ENCODE measurements at regions not wholly inside any gene's neighbourhood (a gene's known extent, or its start where the extent isn't known, plus 50 kb on each side); places are given as distances from the start of the nearest gene placed in this dataset.

DNA sequence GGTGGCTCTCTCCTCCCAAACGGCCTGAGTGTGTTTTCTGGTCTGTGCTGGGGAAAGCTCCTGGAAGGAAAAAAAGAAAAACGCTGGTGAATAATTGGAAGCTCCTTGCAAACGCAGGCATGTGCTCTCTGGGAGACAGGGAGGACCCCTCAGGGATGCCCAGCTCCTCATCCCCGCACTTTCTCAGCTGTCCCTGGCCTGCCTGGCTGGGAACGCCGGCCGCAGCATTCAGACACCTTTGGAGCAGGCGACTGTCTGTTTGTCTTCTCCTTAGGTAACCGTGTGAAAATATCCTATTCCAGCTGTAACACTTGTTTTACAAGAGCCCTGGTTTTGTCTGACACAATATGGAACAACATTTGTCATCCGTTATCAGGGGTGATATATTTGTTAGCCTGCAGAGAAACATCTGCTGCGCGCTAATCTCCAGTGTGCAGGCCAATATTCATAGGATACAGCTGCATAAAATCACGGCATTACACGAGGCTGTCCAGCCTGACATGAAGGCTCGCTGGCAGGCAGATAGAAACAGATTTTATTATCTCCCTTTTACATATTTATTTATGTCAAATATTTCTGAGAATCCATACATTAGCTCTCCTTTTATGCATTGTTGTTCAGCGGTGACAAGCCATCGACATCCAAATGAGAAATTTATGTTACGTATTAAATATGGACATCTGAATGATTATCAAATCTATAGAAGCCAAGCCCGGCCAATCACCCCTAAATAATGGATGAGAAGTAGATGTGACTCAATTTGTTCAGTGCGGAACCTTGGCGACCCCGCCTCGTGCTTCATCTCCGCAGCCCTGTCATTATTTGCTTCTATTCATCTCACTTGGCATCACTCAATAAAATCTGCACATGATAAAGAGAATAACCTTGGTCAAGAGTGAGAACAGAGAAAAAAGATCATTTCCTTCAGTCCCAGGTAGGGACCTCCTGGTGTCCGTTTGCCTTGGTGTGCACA is 675.1 kb upstream of the SALL3 start:
- no peak for DNase-seq

DNA sequence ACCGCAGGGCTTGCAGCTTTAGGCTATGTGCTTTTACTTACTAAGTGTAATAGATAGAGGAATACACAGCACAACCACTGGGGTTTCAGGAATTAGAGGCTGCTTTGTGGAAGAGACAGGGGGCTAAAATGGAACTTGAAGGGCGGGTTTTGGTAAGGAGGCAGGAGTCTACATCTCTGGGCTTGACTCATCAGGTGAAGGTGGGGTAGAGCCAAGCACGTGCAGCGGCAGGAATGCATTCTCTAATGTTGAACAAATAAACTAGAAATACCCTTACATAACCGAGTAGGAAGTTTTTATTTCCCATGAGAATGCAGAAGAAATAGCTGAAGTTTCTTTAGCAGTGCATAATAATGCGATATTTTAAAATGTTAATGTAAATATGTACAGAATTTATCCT is 673.8 kb upstream of the SALL3 start:
- DNase-seq = no peak

DNA sequence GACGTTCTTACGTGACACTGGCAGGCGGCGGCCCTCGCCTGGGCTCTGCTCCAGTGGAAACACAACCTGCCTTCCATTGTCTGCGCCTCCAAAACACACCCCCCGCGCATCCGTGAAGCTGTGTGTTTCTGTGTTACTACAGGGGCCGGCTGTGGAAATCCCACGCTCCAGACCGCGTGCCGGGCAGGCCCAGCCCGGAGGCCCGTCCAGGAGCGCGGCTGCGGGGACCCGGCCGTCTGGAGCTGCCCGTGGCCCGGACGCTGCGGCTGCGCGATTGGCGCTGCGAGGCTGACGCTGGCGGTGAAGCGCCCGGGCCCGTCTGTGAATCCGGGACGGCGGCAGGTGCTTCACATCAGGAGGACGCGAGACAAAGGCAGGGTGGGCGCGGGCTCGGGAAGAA is 670.3 kb upstream of the SALL3 start:
- DNase-seq = no peak

DNA sequence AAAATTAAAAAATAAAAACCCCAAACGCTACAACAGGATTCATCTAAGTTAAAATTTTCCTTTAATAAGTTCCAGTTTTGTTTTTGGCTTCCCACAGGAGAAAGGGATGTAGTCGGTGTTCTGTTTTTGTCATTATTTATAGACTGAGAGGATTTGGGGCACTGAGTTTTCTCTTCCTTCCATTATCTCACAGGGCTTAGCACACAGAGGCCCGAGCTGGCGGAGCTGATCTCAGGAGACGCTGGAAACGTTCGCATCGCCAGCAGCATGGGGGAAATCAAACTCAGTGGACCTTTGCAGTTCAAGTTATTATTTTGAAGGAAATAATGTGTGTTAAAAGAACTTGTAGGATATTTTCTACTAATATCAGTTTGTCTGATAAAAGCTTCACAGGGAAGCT is 669.7 kb upstream of the SALL3 start:
- DNase-seq = no peak

DNA sequence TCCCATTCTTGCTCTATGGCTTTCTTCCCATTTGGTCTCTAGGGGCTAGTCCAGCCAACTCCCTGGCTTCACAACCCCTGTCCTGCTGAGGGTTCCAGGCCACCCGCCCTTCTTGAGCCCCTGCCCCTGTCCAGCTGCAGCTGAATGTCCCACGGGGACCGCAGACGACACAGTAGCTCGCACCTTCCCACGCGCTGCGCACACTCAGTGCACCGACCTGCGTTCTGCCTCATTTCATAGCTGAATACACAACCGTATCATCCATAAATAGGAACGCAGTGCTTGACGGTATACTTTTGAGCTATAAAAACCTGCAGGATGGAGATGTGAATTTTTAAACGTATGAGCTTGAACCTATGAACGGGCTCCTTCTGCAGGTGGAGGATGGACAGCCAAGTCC is 660.4 kb upstream of the SALL3 start:
- no peak for DNase-seq

DNA sequence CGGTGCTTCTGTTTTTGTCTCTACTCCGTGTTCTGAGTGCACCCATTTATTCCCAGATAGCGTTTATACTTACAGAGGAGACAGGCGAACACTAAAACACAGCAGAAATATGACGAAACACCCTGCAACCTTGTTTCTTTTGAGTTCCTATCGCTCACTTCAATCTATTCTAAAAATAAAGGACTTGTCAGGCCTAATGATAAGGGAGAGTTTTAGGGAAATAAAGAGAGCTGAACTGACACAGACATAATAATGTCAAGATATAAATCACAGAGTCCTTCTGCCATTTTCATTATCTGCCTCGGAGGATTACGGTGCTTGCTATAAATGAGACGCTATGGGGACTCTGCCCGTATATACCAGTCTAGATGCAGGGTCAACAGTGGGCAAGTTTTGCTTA is 659.7 kb upstream of the SALL3 start:
- no peak for DNase-seq

DNA sequence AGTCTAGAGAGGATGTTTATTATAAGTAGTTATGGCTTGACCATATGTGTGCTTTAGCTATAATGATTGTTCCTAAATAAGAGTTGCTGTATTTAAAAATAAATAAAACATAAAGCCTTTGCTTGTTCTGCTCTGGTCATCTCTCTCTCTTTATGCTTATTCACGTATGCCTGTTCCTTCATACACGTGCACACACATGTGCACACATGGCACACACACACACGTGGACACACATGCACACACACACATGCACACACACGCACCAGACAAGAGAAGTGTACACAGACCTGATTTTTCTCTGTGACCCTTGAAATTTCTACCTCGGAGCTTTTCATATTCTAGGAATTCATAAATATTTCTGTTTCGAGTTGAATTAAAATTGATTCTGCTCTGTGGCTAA is 658.2 kb upstream of the SALL3 start:
- no peak for DNase-seq

DNA sequence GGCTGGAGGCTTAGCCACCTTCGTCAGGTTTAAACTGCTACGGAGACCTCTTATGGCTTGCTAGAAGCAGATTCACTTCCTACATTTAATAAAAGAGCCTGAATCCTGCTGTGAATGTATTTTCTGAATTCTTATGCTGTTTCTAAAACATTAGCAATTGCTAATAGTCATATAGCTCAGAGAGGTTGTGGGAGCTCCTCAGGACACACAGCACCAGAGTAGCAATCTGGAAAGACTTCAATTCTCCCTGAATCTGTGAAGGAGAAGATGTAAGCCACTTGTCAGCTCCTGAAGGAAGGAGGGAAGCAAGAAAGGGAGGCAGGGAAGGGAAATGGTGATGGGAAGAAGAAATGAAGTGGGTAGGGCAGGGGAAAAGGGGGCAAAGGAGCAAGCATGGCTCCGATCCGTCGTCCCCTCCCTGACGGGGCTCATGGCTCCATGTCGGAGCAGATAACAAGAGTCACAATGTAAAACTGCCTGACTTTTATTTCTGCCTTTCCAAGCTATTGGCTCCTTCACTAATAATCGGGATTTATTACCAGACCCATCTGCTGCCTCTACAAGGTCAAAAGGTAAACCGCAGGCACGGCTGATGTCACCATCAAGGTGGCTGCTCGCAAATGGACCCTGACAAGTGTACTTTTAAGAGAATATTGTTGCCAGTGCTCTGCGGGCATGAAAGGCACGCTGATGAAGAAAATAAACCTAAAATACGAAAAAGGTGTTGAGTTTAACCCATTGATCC is 656.0 kb upstream of the SALL3 start:
- no peak for DNase-seq

DNA sequence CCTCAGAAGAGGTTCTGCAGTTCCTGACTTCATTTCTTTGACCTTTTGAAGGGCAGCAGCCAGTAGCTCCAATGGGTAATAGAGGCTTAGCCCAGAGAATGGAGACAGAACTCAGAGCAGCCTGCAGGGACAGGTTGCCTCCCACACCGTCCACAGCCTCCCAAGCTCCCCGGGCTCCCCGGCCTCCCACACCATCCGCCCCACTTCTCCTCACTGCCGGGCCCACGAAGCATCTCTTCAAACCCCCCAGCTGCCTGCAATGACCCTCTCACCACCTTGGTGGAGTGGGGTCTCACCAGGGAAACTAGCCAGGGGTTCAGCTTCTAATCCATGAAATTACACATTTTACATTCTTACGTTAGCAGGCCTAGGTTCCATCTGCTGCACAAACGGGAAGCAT is 652.0 kb upstream of the SALL3 start:
- no peak for DNase-seq

DNA sequence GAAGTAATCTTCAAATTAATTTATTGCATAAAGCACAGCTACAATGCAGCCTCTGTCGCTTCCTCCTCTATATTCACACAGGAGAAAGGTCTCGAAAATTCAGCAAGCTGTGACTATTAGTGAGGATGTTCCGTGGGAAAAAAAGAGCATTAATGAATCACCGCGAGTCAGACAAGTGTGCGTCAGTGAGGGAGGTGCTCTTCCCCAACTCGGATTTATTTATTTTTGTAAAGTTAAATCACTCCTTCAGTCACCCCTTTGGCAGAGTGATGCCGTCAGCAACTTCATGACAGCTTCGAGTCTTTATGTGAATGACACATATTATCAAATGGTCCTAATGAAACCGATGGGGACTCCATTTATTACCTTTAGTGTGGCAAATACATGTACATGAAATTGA is 648.9 kb upstream of the SALL3 start:
- DNase-seq = no peak

DNA sequence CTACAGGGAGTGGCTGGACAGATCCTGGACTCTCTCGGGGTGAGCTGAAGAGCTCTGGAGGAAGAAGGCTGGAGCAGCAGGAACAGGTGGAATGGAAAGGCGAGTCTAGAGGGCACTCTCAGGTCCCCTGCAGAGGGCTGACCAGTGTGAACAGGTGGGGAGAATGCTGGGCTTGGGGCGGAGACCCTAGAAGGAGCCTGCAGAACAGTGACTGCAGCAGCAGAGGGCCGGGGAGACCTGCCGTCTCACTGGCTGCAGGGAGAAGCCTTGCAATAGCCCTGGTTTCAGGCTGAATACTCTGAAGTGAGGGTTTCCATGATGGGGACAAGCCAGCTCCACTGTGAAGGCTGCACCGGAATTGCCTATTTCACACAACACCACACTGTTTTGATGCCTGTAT is 626.7 kb upstream of the SALL3 start:
- no peak for DNase-seq

DNA sequence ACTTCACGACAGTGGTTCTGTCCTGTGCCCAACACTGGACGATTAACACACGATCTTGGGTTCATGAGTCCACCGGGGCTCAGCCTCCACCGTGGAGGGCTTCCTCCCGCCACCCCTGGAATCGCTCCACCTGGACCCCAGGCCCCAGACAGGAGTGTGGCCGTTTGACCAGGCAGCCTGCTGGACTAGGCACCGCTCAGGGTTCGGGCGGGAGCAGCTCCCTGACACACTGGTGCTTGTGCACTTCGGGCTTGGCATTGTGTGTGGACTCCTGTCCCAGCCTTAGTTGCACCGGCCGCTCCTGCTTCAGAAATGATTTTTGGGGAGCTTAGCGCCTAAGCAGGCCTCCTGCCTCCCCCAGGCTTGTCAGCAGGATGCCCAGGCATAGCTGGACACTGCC is 617.4 kb upstream of the SALL3 start:
- no peak for DNase-seq

DNA sequence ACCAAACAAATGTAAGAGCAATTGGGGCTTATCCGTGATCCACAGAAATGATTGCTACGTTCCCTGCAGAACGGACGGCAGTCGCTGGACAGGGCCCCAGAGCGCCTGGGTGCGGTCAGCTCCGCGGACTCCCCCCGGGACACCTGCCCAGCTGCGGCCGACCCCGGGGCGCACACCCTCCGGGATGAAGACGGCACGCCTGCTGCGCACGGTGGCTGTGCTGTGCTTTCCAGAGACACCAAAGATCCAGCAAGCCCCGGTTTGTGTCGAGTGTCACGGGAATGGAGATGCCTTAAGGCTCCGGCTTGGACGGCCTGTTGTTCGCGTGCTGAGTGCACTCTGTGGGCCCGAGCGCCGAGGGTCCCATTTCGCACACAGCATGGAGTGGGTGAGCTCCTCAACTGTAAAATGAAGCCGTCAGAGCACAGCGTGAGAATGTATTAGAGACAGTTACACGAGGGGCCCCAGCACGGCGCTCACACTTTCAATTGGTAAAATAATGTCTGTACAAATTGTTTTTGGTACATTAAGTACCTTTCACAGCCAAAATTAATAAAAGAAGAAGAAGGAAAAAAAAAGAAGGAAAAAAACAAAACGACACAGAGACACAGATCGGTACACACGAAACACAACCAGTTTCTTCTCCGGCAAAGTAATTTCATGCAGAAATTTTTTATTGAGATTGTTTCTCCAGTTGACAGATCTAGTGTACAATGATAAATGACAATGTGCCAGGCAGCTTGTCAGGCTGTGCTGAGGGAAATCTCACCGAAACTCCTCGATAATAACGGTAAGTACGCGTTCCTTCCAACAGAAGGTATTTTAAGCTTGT is 615.8 kb upstream of the SALL3 start:
- no peak for DNase-seq

DNA sequence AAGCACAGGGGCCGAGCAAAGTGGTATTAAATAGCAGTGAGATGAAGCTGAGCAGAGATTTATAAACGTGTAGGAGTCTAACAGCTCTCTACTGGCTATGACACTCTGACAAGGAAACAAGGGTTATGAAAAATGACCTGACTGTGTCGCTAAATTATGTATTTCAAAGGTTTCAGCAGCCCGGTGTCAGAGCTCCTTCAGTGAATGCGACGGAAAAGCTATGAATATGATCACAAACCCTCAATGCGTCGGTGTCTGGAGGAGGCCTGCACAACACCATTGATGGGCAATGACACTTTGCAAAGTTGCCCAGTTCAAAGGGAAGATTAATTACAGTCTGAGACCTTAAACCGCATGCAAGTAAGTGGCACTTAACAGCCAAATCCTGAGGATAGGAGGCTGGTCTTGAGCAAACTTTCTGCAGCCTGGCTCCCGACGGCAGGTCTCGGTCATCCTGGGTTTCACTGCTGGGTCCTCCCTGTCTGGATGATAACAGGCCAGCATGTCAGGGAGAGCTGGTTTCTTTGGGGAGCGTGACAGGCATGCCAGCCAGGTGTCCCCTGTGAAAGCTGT is 615.1 kb upstream of the SALL3 start:
- DNase-seq = no peak

DNA sequence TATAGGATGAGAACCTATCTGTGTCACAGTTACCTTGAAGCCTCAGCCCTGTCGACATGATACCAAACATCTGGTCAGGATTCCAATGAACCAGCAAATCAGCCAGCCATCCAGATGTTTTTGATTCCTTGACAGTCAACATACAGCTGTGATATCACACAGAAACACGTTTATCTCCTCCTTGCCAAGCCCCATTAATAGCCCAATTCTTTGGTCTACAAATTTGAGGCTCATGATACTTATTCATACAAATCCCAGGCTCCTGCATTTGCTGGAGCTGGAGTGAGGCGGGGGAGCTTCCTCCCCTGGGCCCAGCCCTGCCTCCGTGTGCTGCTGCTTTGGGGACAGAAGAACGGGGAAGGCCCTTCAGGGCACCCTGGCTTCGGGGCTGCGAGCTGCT is 611.6 kb upstream of the SALL3 start:
- DNase-seq = no peak

DNA sequence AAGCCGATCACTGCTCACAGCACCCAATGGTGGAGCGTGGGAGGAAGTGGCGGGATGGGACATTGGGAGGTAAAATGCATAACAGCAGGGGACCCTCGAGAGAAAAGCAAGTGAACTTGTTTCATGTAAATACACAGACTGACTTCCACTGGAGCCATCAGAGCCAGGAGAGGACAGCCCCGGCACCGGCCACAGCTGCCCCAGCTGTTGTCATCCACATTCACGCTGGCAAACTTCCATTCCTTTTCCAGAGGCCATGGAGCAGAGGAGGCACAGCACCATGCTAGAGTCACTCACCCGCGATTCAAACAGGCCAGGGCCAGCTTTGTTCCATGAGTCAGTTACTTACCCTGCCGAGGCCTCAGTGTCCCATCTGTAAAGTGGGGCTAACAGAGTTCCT is 610.9 kb upstream of the SALL3 start:
- DNase-seq = no peak

DNA sequence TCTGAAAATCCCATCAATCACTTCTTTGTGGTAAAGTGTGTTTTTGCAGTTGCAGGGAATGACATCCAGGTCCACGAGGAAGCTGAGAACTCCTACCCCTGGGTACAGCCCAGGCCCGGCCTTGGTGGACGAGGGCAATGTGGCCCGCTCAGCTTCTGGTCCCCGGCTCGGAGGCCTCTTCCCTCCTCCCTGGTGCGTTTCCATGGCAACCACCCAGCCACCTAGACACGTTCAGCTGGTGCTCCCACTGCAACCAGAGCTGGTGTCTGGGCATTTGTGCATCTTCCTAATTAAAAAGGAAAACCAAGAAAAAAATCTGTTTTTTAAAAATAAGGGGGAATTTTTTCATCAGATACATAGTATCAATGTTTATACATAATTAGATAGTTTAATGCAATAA is 603.6 kb upstream of the SALL3 start:
- DNase-seq = no peak

DNA sequence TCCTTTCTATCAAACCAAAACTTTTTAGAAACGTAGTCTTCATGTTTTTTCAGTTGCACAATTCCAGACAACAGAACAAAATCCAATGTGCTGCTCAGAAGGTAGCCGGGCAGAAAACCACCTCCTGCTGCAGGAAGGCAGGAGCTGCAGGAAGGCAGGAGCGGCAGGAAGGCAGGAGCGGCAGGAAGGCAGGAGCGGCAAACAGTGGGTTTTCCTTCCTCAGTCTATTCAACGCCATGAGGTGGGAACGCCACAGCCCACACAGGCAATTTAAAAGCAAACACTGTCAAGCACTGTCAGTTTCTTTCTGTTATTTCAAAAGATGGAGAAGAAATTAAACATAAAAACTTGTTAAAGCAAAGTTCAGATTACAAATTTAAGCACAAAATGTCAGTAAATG is 601.2 kb upstream of the SALL3 start:
- no peak for DNase-seq

DNA sequence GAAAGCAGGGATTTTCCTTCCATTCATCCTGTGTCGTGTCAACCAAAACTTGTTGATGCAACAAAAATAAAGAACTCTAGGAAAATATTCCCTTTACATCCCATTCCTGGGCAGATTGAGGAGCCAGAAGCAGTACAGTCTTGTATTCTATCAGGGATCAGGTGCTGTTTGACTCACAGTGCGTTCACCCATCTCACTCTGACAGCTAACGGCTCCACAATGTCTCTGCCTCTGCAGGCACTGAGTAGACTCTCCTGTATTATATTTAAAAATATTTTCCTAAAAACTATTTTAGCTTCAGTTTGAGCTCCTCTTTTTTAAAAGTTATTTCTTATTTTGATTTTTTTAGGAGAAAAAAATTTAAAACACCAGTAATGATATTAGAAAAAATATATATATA is 600.6 kb upstream of the SALL3 start:
- no peak for DNase-seq

DNA sequence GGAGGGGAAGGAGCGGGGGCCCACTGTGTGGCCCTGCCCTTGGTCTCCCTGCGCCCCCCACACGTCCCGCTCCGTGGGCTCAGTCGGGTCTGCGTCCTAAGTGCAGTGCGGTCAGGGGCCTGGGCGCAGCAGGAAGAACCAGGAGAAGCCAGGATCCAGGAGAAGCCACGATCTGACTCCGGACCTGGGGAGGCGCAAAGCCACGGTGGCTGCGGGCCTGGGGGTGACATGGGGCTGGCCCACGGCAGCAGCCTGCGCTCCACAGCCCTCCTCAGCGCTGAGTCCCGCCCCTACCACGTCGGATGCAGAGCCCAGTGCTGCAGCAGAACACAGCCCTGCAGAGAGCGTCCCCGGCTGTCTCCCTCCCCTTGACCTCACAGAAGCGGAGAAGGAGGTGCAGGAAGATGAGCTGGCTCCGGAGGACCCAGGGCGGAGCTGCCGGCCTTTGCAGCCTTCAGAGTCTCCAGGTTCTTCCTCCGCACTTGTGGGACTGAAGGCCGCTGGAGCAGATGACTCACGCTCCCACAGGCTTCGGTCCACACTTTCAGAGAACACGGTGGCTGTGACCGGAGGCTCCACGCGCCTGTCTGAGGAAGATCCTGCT is 589.2 kb upstream of the SALL3 start:
- DNase-seq = no peak

DNA sequence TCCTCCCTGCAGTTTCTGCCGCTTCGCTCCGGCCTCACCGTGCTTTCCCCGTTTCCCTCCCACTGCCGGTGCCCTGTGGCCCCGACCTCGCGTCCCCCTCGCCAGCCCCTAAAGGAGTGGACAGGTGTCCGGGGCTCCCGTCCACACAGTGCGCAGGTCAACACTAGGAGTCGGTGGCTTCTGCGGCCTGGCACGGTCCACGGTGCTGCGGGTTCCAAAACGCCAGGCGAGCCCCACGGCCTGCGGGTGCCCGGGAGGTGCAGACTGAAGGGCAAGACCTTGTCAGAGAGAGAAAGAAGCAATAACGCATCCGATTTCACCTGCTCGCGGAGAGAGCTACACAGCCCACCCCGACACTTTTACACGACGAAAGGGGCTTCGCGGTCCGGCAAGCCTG is 588.7 kb upstream of the SALL3 start:
- no peak for DNase-seq

DNA sequence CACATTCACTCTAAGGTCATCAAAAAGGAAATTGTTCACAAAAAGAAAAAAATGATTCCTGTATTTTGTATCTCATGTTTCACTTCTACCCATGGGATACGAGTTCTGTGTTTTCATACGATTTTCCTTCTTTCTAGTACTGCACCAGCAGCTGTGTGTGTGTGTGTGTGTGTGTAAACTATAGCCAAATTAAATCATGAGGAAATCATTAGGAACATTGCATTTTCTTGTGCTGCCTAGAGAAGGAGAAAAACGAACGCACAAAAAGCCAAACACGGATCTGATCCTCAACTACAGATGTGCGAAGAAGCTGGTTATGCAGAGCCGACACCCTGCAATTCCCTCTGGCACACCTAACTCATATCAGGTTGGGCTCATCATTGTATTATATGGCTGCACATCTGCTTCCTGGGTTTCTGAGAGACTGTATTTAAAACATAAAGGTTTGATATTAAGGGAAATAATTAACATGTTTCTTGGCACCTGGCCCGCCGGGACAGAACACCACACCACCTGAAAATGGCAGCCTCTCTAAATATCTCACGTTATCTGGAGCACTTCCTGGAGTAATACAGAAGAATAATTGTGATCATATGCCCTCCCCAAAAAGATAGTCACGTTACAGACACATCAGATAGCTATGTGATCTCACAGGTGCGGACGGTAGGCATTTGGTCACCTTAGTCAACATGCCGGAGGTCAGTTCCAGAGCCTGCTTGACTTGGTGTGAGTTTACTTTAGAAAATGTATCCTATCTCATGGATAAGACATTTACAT is 586.3 kb upstream of the SALL3 start:
- no peak for DNase-seq

Measured in NCI-H187 (cell line).